ENCODE measurements at regions not wholly inside any gene's neighbourhood (a gene's known extent, or its start where the extent isn't known, plus 50 kb on each side); places are given as distances from the start of the nearest gene placed in this dataset.

GRCh38 chr1:232538943-232539302 is 91.0 kb downstream of the SIPA1L2 start:
- WGBS, 2 experiments (ENCODE audit: insufficient coverage in 1 of 2, insufficient read length in 1 of 2), result 74 to 87% methylated on average over 5 of the region's 5 CpGs
- no peak overlapping the region for H3K4me3 Mint-ChIP-seq
- no peak for DNase-seq
- H3K27ac Mint-ChIP-seq, result peak overlapping the region; percentile 65
- H3K9me3 Mint-ChIP-seq, result no peaks in the 10 kb centered on the region
- peaks cover 15% of the 10 kb centered on the region for H3K4me1 ChIP-seq (ENCODE audit: control insufficient read depth, insufficient read depth, low read length)
- TF ChIP-seq, protein P1, sequence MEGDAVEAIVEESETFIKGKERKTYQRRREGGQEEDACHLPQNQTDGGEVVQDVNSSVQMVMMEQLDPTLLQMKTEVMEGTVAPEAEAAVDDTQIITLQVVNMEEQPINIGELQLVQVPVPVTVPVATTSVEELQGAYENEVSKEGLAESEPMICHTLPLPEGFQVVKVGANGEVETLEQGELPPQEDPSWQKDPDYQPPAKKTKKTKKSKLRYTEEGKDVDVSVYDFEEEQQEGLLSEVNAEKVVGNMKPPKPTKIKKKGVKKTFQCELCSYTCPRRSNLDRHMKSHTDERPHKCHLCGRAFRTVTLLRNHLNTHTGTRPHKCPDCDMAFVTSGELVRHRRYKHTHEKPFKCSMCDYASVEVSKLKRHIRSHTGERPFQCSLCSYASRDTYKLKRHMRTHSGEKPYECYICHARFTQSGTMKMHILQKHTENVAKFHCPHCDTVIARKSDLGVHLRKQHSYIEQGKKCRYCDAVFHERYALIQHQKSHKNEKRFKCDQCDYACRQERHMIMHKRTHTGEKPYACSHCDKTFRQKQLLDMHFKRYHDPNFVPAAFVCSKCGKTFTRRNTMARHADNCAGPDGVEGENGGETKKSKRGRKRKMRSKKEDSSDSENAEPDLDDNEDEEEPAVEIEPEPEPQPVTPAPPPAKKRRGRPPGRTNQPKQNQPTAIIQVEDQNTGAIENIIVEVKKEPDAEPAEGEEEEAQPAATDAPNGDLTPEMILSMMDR (conservative IDR thresholded peaks at IDR 0.05), result no peak
- no peak overlapping the region for H3K9ac ChIP-seq (ENCODE audit: extremely low read depth, low read length, poor library complexity, severe bottlenecking)
- H3K4me1 Mint-ChIP-seq, result peaks cover 37% of the 10 kb centered on the region
- H3K27me3 Mint-ChIP-seq (ENCODE audit: insufficient read depth), result no peaks in the 10 kb centered on the region
- no peaks in the 10 kb centered on the region for H3K27me3 ChIP-seq (ENCODE audit: control insufficient read depth, insufficient read depth, low read length, poor library complexity, severe bottlenecking)
- H3K9me3 ChIP-seq (ENCODE audit: control insufficient read depth, low read length), result no peaks in the 10 kb centered on the region
- peak overlapping the region; percentile 69 for H3K27ac ChIP-seq (ENCODE audit: low read depth, low read length)
- peak overlapping the region; percentile 59 for H3K4me3 ChIP-seq (ENCODE audit: low read length)
- no peaks in the 10 kb centered on the region for H3K36me3 Mint-ChIP-seq (ENCODE audit: low read depth)
- H3K36me3 ChIP-seq (ENCODE audit: control insufficient read depth, insufficient read depth, low read length), result peaks cover 15% of the 10 kb centered on the region

GRCh38 chr1:232538224-232538942 is 91.5 kb downstream of the SIPA1L2 start:
- no peaks in the 10 kb centered on the region for H3K36me3 Mint-ChIP-seq (ENCODE audit: low read depth)
- H3K9me3 Mint-ChIP-seq, result no peaks in the 10 kb centered on the region
- Histone ChIP-seq H3K4me1 (ENCODE audit: control insufficient read depth, insufficient read depth, low read length) (peaks cover 15% of the 10 kb centered on the region), H3K27me3 (ENCODE audit: control insufficient read depth, insufficient read depth, low read length, poor library complexity, severe bottlenecking) (no peaks in the 10 kb centered on the region), H3K36me3 (ENCODE audit: control insufficient read depth, insufficient read depth, low read length) (peaks cover 15% of the 10 kb centered on the region), H3K27ac (ENCODE audit: low read depth, low read length) (peak overlapping the region; percentile 69), H3K4me3 (ENCODE audit: low read length) (peak overlapping the region; percentile 59), H3K9me3 (ENCODE audit: control insufficient read depth, low read length) (no peaks in the 10 kb centered on the region), H3K9ac (ENCODE audit: extremely low read depth, low read length, poor library complexity, severe bottlenecking) (no peak overlapping the region)
- TF ChIP-seq, protein P1 (conservative IDR thresholded peaks at IDR 0.05), result no peak
- H3K27ac Mint-ChIP-seq, result peak overlapping the region; percentile 87
- H3K4me1 Mint-ChIP-seq, result peaks cover 37% of the 10 kb centered on the region
- H3K27me3 Mint-ChIP-seq (ENCODE audit: insufficient read depth), result no peaks in the 10 kb centered on the region
- peak; percentile 91 for DNase-seq
- WGBS, 2 experiments (ENCODE audit: insufficient coverage in 1 of 2, insufficient read length in 1 of 2), result 64% methylated on average over 3 of the region's 3 CpGs; no CpG with 5 or more reads in 1 of the 2 experiments
- H3K4me3 Mint-ChIP-seq, result no peak overlapping the region

GRCh38 chr1:232534552-232535517 is 95.1 kb downstream of the SIPA1L2 start:
- Mint-ChIP-seq H3K9me3 (no peaks in the 10 kb centered on the region), H3K27ac (no peak overlapping the region), H3K36me3 (ENCODE audit: low read depth) (peaks cover 8% of the 10 kb centered on the region), H3K27me3 (ENCODE audit: insufficient read depth) (no peaks in the 10 kb centered on the region), H3K4me3 (no peak overlapping the region), H3K4me1 (peaks cover 27% of the 10 kb centered on the region)
- WGBS, 2 experiments (ENCODE audit: insufficient coverage in 1 of 2, insufficient read length in 1 of 2), result 95% methylated on average over 7 to 10 of the region's 10 CpGs
- no peak for DNase-seq
- Histone ChIP-seq H3K27me3 (ENCODE audit: control insufficient read depth, insufficient read depth, low read length, poor library complexity, severe bottlenecking) (no peaks in the 10 kb centered on the region), H3K4me1 (ENCODE audit: control insufficient read depth, insufficient read depth, low read length) (peaks cover 15% of the 10 kb centered on the region), H3K9me3 (ENCODE audit: control insufficient read depth, low read length) (no peaks in the 10 kb centered on the region), H3K36me3 (ENCODE audit: control insufficient read depth, insufficient read depth, low read length) (peaks cover 24% of the 10 kb centered on the region), H3K9ac (ENCODE audit: extremely low read depth, low read length, poor library complexity, severe bottlenecking) (no peak overlapping the region), H3K4me3 (ENCODE audit: low read length) (no peak overlapping the region), H3K27ac (ENCODE audit: low read depth, low read length) (peak overlapping the region; percentile 16)
- TF ChIP-seq, protein P1 (conservative IDR thresholded peaks at IDR 0.05), result no peak

Data from endodermal cell (in vitro differentiated cells).